ENCODE measurements at regions not wholly inside any gene's neighbourhood (a gene's known extent, or its start where the extent isn't known, plus 50 kb on each side); places are given as distances from the start of the nearest gene placed in this dataset.

- Mint-ChIP-seq H3K9me3 (peaks cover 3% of the 10 kb centered on the region), H3K27ac (no peak overlapping the region), H3K4me3 (no peak overlapping the region), H3K27me3 (ENCODE audit: insufficient read depth, low read depth) (peaks cover 5% of the 10 kb centered on the region), H3K36me3 (no peaks in the 10 kb centered on the region), H3K4me1 (peaks cover 4% of the 10 kb centered on the region)
- Histone ChIP-seq H3K4me2 (no peak overlapping the region), H3K27ac (no peak overlapping the region), H3K79me2 (ENCODE audit: low read depth) (no peaks in the 10 kb centered on the region), H3K36me3 (no peaks in the 10 kb centered on the region), H3K9me3 (ENCODE audit: low read depth) (no peaks in the 10 kb centered on the region), H3F3A (ENCODE audit: low read depth) (no peaks in the 10 kb centered on the region), H3K27me3 (no peaks in the 10 kb centered on the region), H3K4me1 (peaks cover 5% of the 10 kb centered on the region), H3K4me3 (no peak overlapping the region), H4K20me1 (ENCODE audit: low read depth) (no peaks in the 10 kb centered on the region), H2AFZ (replicated peaks) (no peak overlapping the region), H3K9ac (no peak overlapping the region)
- TF ChIP-seq EZH2phosphoT487 (IDR thresholded peaks at IDR 0.05), result no peak
- TF ChIP-seq CTCF (IDR thresholded peaks at IDR 0.05), result no peak
- TF ChIP-seq EZH2 (IDR thresholded peaks at IDR 0.05), result no peak
- no peak for DNase-seq (ENCODE audit: low spot score)
Observed at GRCh38 chr9:79883073-79883645, 311.4 kb downstream of the TLE4 start.

GRCh38 chr9:79880626-79881025 lies 308.9 kb downstream of the TLE4 start:
- Histone ChIP-seq H3K4me2 (no peak overlapping the region), H2AFZ (replicated peaks) (no peak overlapping the region), H3K9ac (no peak overlapping the region), H3K4me3 (no peak overlapping the region), H3F3A (ENCODE audit: low read depth) (no peaks in the 10 kb centered on the region), H3K36me3 (no peaks in the 10 kb centered on the region), H3K79me2 (ENCODE audit: low read depth) (no peaks in the 10 kb centered on the region), H4K20me1 (ENCODE audit: low read depth) (no peaks in the 10 kb centered on the region), H3K9me3 (ENCODE audit: low read depth) (no peaks in the 10 kb centered on the region), H3K27ac (no peak overlapping the region), H3K4me1 (peaks cover 5% of the 10 kb centered on the region), H3K27me3 (no peaks in the 10 kb centered on the region)
- Mint-ChIP-seq H3K36me3 (no peaks in the 10 kb centered on the region), H3K27ac (no peak overlapping the region), H3K9me3 (peaks cover 3% of the 10 kb centered on the region), H3K4me1 (peaks cover 4% of the 10 kb centered on the region), H3K27me3 (ENCODE audit: insufficient read depth, low read depth) (peaks cover 5% of the 10 kb centered on the region), H3K4me3 (no peak overlapping the region)
- DNase-seq (ENCODE audit: low spot score), result no peak
- TF ChIP-seq CTCF (IDR thresholded peaks at IDR 0.05), result no peak
- TF ChIP-seq EZH2phosphoT487 (IDR thresholded peaks at IDR 0.05), result no peak
- no peak for TF ChIP-seq EZH2 (IDR thresholded peaks at IDR 0.05)

- H3K27me3 ChIP-seq, result no peaks in the 10 kb centered on the region
- no peaks in the 10 kb centered on the region for H3K4me1 ChIP-seq
- no peaks in the 10 kb centered on the region for H3K4me1 Mint-ChIP-seq
- no peaks in the 10 kb centered on the region for H3K36me3 ChIP-seq
- TF ChIP-seq CTCF (IDR thresholded peaks at IDR 0.05) (no peak), EZH2 (IDR thresholded peaks at IDR 0.05) (no peak), EZH2phosphoT487 (IDR thresholded peaks at IDR 0.05) (no peak)
- DNase-seq (ENCODE audit: low spot score), result no peak
- no peak overlapping the region for H3K9ac ChIP-seq
- H4K20me1 ChIP-seq (ENCODE audit: low read depth), result no peaks in the 10 kb centered on the region
- peaks cover 3% of the 10 kb centered on the region for H3K27me3 Mint-ChIP-seq (ENCODE audit: insufficient read depth, low read depth)
- H3K9me3 ChIP-seq (ENCODE audit: low read depth), result no peaks in the 10 kb centered on the region
- H3K4me3 ChIP-seq, result no peak overlapping the region
- H3K4me2 ChIP-seq, result no peak overlapping the region
- H3F3A ChIP-seq (ENCODE audit: low read depth), result no peaks in the 10 kb centered on the region
- H3K9me3 Mint-ChIP-seq, result peaks cover 3% of the 10 kb centered on the region
- H3K27ac Mint-ChIP-seq, result no peak overlapping the region
- H2AFZ ChIP-seq (replicated peaks), result no peak overlapping the region
- no peaks in the 10 kb centered on the region for H3K36me3 Mint-ChIP-seq
- H3K79me2 ChIP-seq (ENCODE audit: low read depth), result no peaks in the 10 kb centered on the region
- no peak overlapping the region for H3K4me3 Mint-ChIP-seq
- no peak overlapping the region for H3K27ac ChIP-seq
Observed at GRCh38 chr9:79877943-79878602, 306.3 kb downstream of the TLE4 start.

Data from neural progenitor cell (in vitro differentiated cells).